PFSK-1 (cell line): ENCODE measurements at regions not wholly inside any gene's neighbourhood (a gene's known extent, or its start where the extent isn't known, plus 50 kb on each side); places are given as distances from the start of the nearest gene placed in this dataset.

Experiments used
- FOXP2 ChIP-seq: optimal IDR thresholded peaks from 2 replicates; pipeline ENCODE3; 2011; ENCODE audit warnings: borderline replicate concordance, control low read depth, inconsistent platforms; ENCODE audit not compliant: insufficient read depth; ENCODE audit errors: extremely low read length, extremely low read depth
- POLR2AphosphoS5 ChIP-seq: IDR thresholded peaks from 2 replicates; pipeline ENCODE4 v1.6.1; 2012; ENCODE audit warnings: low read depth, mild to moderate bottlenecking, control low read depth, low read length, moderate library complexity
- SIN3A ChIP-seq: IDR thresholded peaks from 2 replicates; pipeline ENCODE4 v1.6.1; 2012; ENCODE audit warnings: mild to moderate bottlenecking, low read length, moderate library complexity, borderline replicate concordance; ENCODE audit not compliant: insufficient read depth
- TAF1 ChIP-seq: IDR thresholded peaks from 2 replicates; pipeline ENCODE4 v1.6.1; 2012; ENCODE audit warnings: low read length, control low read depth, borderline replicate concordance; ENCODE audit not compliant: insufficient read depth
- TF ChIP-seq, protein P1 (sequence below), 2 experiments: IDR thresholded peaks; 2 replicates each; pipeline versions ENCODE4 v1.6.1 to v1.8.0; 2011 to 2012; ENCODE audit warnings: low read depth in 2 of 2, low read length in 2 of 2, control low read depth in 1 of 2, inconsistent platforms in 1 of 2, mild to moderate bottlenecking in 1 of 2, moderate library complexity in 1 of 2; ENCODE audit not compliant: insufficient read depth in 1 of 2

DNA sequence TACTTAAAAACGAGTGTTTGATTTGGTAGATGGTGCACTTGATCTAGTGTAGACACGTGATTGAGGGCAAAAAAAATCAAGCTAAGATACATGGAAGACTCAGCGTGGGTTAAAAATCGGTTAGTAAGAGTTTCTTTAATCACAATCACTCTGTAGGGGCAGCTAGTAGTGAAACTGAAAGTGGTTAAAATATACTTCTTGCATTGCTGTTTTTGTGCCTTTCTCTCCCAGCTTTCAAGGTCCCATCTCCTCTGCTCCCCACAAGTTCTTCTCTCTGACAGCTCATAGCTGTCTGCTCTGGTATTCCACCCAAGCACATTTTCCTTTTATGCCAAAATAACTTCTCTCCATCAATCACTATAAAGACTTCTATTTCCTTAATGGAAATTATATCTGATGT lies 1089.7 kb downstream of the EFNB2 start:
- TF ChIP-seq, protein P1, sequence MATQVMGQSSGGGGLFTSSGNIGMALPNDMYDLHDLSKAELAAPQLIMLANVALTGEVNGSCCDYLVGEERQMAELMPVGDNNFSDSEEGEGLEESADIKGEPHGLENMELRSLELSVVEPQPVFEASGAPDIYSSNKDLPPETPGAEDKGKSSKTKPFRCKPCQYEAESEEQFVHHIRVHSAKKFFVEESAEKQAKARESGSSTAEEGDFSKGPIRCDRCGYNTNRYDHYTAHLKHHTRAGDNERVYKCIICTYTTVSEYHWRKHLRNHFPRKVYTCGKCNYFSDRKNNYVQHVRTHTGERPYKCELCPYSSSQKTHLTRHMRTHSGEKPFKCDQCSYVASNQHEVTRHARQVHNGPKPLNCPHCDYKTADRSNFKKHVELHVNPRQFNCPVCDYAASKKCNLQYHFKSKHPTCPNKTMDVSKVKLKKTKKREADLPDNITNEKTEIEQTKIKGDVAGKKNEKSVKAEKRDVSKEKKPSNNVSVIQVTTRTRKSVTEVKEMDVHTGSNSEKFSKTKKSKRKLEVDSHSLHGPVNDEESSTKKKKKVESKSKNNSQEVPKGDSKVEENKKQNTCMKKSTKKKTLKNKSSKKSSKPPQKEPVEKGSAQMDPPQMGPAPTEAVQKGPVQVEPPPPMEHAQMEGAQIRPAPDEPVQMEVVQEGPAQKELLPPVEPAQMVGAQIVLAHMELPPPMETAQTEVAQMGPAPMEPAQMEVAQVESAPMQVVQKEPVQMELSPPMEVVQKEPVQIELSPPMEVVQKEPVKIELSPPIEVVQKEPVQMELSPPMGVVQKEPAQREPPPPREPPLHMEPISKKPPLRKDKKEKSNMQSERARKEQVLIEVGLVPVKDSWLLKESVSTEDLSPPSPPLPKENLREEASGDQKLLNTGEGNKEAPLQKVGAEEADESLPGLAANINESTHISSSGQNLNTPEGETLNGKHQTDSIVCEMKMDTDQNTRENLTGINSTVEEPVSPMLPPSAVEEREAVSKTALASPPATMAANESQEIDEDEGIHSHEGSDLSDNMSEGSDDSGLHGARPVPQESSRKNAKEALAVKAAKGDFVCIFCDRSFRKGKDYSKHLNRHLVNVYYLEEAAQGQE (IDR thresholded peaks at IDR 0.05; ENCODE audit: insufficient read depth in 1 of 2, low read depth in 2 of 2, low read length in 2 of 2): no peak
- TF ChIP-seq POLR2AphosphoS5 (no peak), SIN3A (no peak), TAF1 (no peak), FOXP2 (no peak)
